ENCODE measurements at regions not wholly inside any gene's neighbourhood (a gene's known extent, or its start where the extent isn't known, plus 50 kb on each side); places are given as distances from the start of the nearest gene placed in this dataset.

DNA sequence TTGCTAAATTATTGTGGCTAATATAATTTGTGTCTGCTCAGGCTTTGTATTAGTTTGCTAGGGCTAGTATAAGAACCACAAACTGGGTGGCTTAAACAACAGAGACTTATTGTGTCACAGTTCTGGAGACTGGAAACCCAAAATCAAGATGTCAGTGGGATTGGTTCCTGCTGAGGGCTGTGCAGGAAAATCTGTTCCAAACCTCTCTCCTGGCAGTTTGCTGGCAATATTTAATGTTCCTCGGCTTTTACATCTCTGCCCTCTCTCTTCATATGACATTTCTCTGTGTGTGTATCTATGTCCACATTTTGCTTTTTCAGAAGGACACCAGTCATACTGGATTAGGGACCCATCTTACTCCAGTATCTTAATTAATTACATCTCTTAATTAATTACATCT, 498.8 kb upstream of the CD180 start:
- POLR2A ChIA-PET = no interaction called here
- CTCF ChIA-PET = no interaction called here
- DNase-seq (ENCODE audit: low read depth in 1 of 2, low spot score in 1 of 2) = no peak
- Histone ChIP-seq H3K4me2 (no peak overlapping the region), H3K4me3 (no peak overlapping the region), H3K4me1 (no peaks in the 10 kb centered on the region), H3K9me3 (no peaks in the 10 kb centered on the region), H3K27ac (no peak overlapping the region)
- WGBS (ENCODE audit: missing lambda C conversion rate) = 5% methylated on average over 1 of the region's 1 CpG
- TF ChIP-seq MAFK (IDR thresholded peaks at IDR 0.05; ENCODE audit: partially characterized antibody) = no peak
- TF ChIP-seq RARB (CRISPR knock-in tag; IDR thresholded peaks at IDR 0.05) = no peak
- TF ChIP-seq NR3C1 (IDR thresholded peaks at IDR 0.05) = no peak
- TF ChIP-seq RFX5 (IDR thresholded peaks at IDR 0.05) = no peak
- TF ChIP-seq CHD4 (IDR thresholded peaks at IDR 0.05; ENCODE audit: borderline replicate concordance) = no peak
- TF ChIP-seq, protein P1, sequence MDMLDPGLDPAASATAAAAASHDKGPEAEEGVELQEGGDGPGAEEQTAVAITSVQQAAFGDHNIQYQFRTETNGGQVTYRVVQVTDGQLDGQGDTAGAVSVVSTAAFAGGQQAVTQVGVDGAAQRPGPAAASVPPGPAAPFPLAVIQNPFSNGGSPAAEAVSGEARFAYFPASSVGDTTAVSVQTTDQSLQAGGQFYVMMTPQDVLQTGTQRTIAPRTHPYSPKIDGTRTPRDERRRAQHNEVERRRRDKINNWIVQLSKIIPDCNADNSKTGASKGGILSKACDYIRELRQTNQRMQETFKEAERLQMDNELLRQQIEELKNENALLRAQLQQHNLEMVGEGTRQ (IDR thresholded peaks at IDR 0.05) = no peak
- no peak for FAIRE-seq
- ATAC-seq = no peak

DNA sequence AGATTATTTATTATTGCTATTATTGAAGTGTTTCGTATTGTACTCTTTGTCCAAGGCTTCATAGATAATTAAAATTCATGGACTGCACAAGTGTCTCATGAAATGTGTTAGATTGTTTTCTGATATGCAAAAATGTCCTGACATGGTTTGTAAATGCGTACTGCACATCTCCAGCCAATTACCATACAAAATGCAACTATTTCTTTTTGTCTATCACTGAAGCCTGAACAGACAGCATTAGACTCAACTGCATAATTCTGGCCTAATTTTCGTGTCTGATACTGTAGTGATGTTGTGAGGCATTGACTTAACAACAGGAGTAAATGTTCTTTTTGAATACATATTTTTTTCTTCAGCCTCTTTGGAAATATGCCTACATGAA, 498.2 kb upstream of the CD180 start:
- TF ChIP-seq KDM1A (IDR thresholded peaks at IDR 0.05; ENCODE audit: low read depth) (no peak), HOXB5 (CRISPR knock-in tag; IDR thresholded peaks at IDR 0.05) (no peak), ZFP36 (IDR thresholded peaks at IDR 0.05; ENCODE audit: borderline replicate concordance, partially characterized antibody) (no peak), CEBPB (IDR thresholded peaks at IDR 0.05) (no peak), POLR2A (IDR thresholded peaks at IDR 0.05; ENCODE audit: low read length) (no peak), FOXS1 (CRISPR knock-in tag; IDR thresholded peaks at IDR 0.05) (no peak), FOSB (CRISPR knock-in tag; IDR thresholded peaks at IDR 0.05) (no peak), RCOR1 (IDR thresholded peaks at IDR 0.05; ENCODE audit: low read depth, low read length) (no peak), HEYL (CRISPR knock-in tag; IDR thresholded peaks at IDR 0.05) (no peak), ZC3H11A (IDR thresholded peaks at IDR 0.05) (no peak), GATA3 (IDR thresholded peaks at IDR 0.05; ENCODE audit: borderline replicate concordance) (no peak), NPAS2 (CRISPR knock-in tag; IDR thresholded peaks at IDR 0.05; ENCODE audit: borderline replicate concordance) (no peak)
- ATAC-seq (no peak), FAIRE-seq (no peak), DNase-seq (ENCODE audit: low read depth in 1 of 2, low spot score in 1 of 2) (no peak)
- 20% methylated on average over 3 of the region's 3 CpGs for WGBS (ENCODE audit: missing lambda C conversion rate)
- Histone ChIP-seq H3K9me3 (no peaks in the 10 kb centered on the region), H3K27ac (no peak overlapping the region), H3K4me1 (no peaks in the 10 kb centered on the region), H3K4me3 (no peak overlapping the region), H3K4me2 (no peak overlapping the region)
- ChIA-PET POLR2A (no interaction called here), CTCF (no interaction called here)

DNA sequence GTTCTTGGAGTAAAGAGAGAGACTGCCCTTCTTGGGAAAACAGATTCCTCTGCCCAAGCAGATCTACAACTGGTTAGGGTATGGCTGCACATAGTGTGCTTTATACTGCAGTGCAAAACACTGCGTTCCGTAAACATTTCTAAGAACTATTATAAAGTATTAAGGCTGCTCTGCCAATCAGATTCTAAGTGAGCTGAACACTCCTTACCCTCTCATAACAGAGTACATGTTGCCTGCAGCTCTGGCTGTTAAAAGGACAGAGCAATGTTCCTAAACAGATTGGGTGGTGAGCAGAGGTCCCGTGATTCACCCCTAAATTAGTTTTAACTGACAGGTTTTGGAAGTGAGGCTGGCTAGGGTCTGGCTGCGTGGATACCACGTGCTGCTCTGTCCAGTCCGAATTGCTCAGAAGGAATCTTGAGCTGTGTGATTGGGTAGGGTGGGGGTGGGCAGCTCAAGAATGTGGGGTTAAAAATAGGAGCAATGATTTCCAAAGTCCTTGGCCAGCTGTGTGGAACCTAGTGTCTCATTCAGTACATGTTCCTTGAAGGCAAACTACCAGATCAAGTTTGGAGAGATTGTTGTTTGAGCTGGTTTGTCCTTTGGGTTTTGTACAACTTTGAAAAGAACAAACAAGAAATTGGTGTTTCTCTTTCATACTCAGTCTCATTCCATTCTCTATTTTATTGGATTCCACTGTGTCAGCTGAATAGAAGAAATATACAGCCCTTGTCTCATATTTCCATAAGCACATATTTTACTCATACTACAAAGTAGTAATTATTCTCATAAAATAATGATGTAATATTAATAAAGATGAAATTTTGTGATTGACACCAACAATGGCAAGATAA, 497.6 kb upstream of the CD180 start:
- no peak for DNase-seq (ENCODE audit: low read depth in 1 of 2, low spot score in 1 of 2)
- no peak for ATAC-seq
- Histone ChIP-seq H3K4me3 (no peak overlapping the region), H3K9me3 (no peaks in the 10 kb centered on the region), H3K27ac (no peak overlapping the region), H3K4me2 (no peak overlapping the region), H3K4me1 (no peaks in the 10 kb centered on the region)
- POLR2A ChIA-PET = no interaction called here
- FAIRE-seq = no peak
- TF ChIP-seq, protein P2, sequence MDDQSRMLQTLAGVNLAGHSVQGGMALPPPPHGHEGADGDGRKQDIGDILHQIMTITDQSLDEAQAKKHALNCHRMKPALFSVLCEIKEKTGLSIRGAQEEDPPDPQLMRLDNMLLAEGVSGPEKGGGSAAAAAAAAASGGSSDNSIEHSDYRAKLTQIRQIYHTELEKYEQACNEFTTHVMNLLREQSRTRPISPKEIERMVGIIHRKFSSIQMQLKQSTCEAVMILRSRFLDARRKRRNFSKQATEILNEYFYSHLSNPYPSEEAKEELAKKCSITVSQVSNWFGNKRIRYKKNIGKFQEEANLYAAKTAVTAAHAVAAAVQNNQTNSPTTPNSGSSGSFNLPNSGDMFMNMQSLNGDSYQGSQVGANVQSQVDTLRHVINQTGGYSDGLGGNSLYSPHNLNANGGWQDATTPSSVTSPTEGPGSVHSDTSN (IDR thresholded peaks at IDR 0.05) = no peak
- no peak for TF ChIP-seq FOSL2 (IDR thresholded peaks at IDR 0.05)
- no peak for TF ChIP-seq FOSL2 (CRISPR knock-in tag; IDR thresholded peaks at IDR 0.05)
- TF ChIP-seq TP53 (CRISPR knock-in tag; IDR thresholded peaks at IDR 0.05) = no peak
- no peak for TF ChIP-seq HOXB5 (CRISPR knock-in tag; IDR thresholded peaks at IDR 0.05)
- TF ChIP-seq, protein P3, sequence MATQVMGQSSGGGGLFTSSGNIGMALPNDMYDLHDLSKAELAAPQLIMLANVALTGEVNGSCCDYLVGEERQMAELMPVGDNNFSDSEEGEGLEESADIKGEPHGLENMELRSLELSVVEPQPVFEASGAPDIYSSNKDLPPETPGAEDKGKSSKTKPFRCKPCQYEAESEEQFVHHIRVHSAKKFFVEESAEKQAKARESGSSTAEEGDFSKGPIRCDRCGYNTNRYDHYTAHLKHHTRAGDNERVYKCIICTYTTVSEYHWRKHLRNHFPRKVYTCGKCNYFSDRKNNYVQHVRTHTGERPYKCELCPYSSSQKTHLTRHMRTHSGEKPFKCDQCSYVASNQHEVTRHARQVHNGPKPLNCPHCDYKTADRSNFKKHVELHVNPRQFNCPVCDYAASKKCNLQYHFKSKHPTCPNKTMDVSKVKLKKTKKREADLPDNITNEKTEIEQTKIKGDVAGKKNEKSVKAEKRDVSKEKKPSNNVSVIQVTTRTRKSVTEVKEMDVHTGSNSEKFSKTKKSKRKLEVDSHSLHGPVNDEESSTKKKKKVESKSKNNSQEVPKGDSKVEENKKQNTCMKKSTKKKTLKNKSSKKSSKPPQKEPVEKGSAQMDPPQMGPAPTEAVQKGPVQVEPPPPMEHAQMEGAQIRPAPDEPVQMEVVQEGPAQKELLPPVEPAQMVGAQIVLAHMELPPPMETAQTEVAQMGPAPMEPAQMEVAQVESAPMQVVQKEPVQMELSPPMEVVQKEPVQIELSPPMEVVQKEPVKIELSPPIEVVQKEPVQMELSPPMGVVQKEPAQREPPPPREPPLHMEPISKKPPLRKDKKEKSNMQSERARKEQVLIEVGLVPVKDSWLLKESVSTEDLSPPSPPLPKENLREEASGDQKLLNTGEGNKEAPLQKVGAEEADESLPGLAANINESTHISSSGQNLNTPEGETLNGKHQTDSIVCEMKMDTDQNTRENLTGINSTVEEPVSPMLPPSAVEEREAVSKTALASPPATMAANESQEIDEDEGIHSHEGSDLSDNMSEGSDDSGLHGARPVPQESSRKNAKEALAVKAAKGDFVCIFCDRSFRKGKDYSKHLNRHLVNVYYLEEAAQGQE (IDR thresholded peaks at IDR 0.05) = no peak
- TF ChIP-seq, protein P4, sequence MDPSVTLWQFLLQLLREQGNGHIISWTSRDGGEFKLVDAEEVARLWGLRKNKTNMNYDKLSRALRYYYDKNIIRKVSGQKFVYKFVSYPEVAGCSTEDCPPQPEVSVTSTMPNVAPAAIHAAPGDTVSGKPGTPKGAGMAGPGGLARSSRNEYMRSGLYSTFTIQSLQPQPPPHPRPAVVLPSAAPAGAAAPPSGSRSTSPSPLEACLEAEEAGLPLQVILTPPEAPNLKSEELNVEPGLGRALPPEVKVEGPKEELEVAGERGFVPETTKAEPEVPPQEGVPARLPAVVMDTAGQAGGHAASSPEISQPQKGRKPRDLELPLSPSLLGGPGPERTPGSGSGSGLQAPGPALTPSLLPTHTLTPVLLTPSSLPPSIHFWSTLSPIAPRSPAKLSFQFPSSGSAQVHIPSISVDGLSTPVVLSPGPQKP (IDR thresholded peaks at IDR 0.05; ENCODE audit: low read depth, low read length) = no peak
- no peak for TF ChIP-seq POLR2AphosphoS2 (conservative IDR thresholded peaks at IDR 0.05; ENCODE audit: low read length)
- TF ChIP-seq NFE2L2 (conservative IDR thresholded peaks at IDR 0.05; ENCODE audit: low read length) = no peak
- TF ChIP-seq RNF2 (IDR thresholded peaks at IDR 0.05; ENCODE audit: borderline replicate concordance, low read depth) = no peak
- TF ChIP-seq NPAS2 (CRISPR knock-in tag; IDR thresholded peaks at IDR 0.05; ENCODE audit: borderline replicate concordance) = no peak
- TF ChIP-seq ZC3H11A (IDR thresholded peaks at IDR 0.05) = no peak
- TF ChIP-seq ZSCAN20 (CRISPR knock-in tag; IDR thresholded peaks at IDR 0.05) = no peak
- TF ChIP-seq HOXA7 (CRISPR knock-in tag; IDR thresholded peaks at IDR 0.05) = no peak
- TF ChIP-seq KDM1A (IDR thresholded peaks at IDR 0.05; ENCODE audit: low read depth) = no peak
- CTCF ChIA-PET = no interaction called here
- whole genome bisulfite sequencing (ENCODE audit: missing lambda C conversion rate) = 21% methylated on average over 6 of the region's 6 CpGs
